ENCODE measurements at regions not wholly inside any gene's neighbourhood (a gene's known extent, or its start where the extent isn't known, plus 50 kb on each side); places are given as distances from the start of the nearest gene placed in this dataset.

DNA sequence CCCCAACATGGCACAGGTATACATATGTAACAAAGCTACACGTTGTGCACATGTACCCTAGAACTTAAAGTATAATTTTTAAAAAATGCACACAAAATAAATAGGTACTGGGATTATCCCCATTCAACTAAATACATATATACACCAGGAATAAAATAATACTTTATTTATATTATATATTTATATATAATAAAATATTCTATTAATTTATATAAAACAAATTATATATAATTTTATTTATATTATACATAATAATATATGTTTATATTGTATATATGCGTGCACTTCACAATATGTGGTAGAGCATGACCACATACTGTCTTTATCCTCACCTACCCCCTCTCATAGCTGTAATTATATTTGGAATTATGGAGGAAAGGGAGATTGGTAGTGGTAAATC is 119.1 kb upstream of the TMEM260 start:
- TF ChIP-seq POLR2A (IDR thresholded peaks at IDR 0.05; ENCODE audit: low read length), result no peak
- TF ChIP-seq GATA1 (IDR thresholded peaks at IDR 0.05; ENCODE audit: low read depth, low read length), result no peak

Data from erythroblast (primary cell).